KMS-11 (cell line): ENCODE measurements at regions not wholly inside any gene's neighbourhood (a gene's known extent, or its start where the extent isn't known, plus 50 kb on each side); places are given as distances from the start of the nearest gene placed in this dataset.

Experiments used
- H2AFZ ChIP-seq: fragments of 200-600 bp; sonication (generic); 2 replicates; pipeline ENCODE4 v1.6.1; 2016; ENCODE audit warnings: antibody characterized with exemption, mixed run types, low read depth
- H3K27ac ChIP-seq: fragments of 200-600 bp; sonication (generic); 2 replicates; pipeline ENCODE4 v1.6.1; 2016; ENCODE audit warnings: mild to moderate bottlenecking, mixed run types
- H3K27me3 ChIP-seq: fragments of 200-600 bp; sonication (generic); 2 replicates; pipeline ENCODE4 v1.6.1; 2017; ENCODE audit warnings: mild to moderate bottlenecking, low read depth, mixed run types, moderate library complexity; ENCODE audit not compliant: insufficient read depth
- H3K36me3 ChIP-seq: fragments of 200-600 bp; sonication (generic); 2 replicates; pipeline ENCODE4 v1.6.1; 2017; ENCODE audit warnings: mild to moderate bottlenecking, mixed run types; ENCODE audit not compliant: insufficient read depth
- H3K4me1 ChIP-seq: fragments of 200-600 bp; sonication (generic); 2 replicates; pipeline ENCODE4 v1.6.1; 2016; ENCODE audit warnings: mild to moderate bottlenecking, low read depth, mixed run types; ENCODE audit not compliant: poor library complexity, severe bottlenecking
- H3K4me2 ChIP-seq: fragments of 200-600 bp; sonication (generic); 2 replicates; pipeline ENCODE4 v1.7.0; 2016; ENCODE audit warnings: mild to moderate bottlenecking, mixed run types
- H3K4me3 ChIP-seq: fragments of 200-600 bp; sonication (generic); IDR thresholded peaks from 2 replicates; pipeline ENCODE4 v1.6.1; 2017; ENCODE audit warnings: low read depth, low read length, mixed read lengths; ENCODE audit not compliant: insufficient read depth
- H3K79me2 ChIP-seq: fragments of 200-600 bp; sonication (generic); 2 replicates; pipeline ENCODE4 v1.6.1; 2016; ENCODE audit warnings: low read depth, mixed run types; ENCODE audit not compliant: insufficient read depth
- H3K9ac ChIP-seq: fragments of 200-600 bp; sonication (generic); 2 replicates; pipeline ENCODE4 v1.6.1; 2016; ENCODE audit warnings: mild to moderate bottlenecking, mixed run types
- H4K20me1 ChIP-seq: fragments of 200-600 bp; sonication (generic); 2 replicates; pipeline ENCODE4 v1.6.1; 2016; ENCODE audit warnings: mild to moderate bottlenecking, mixed run types; ENCODE audit not compliant: insufficient read depth
- CTCF ChIP-seq: fragments of 200-600 bp; sonication (generic); conservative IDR thresholded peaks from 2 replicates; pipeline ENCODE4 v1.6.1; 2017; ENCODE audit warnings: low read depth, mild to moderate bottlenecking, antibody characterized with exemption, low read length, moderate library complexity, mixed read lengths

GRCh38 chr7:35390146-35390545 is 136.2 kb upstream of the TBX20 start:
- H3K4me2 ChIP-seq: no peak overlapping the region
- H4K20me1 ChIP-seq: no peaks in the 10 kb centered on the region
- H3K4me3 ChIP-seq: no peak overlapping the region
- no peak overlapping the region for H2AFZ ChIP-seq
- H3K79me2 ChIP-seq: no peaks in the 10 kb centered on the region
- no peaks in the 10 kb centered on the region for H3K36me3 ChIP-seq
- no peaks in the 10 kb centered on the region for H3K4me1 ChIP-seq
- H3K9ac ChIP-seq: no peak overlapping the region
- TF ChIP-seq CTCF: no peak
- H3K27ac ChIP-seq: no peak overlapping the region
- no peaks in the 10 kb centered on the region for H3K27me3 ChIP-seq

GRCh38 chr7:35389636-35390035 is 135.7 kb upstream of the TBX20 start:
- Histone ChIP-seq H3K36me3 (no peaks in the 10 kb centered on the region), H3K27ac (no peak overlapping the region), H3K79me2 (no peaks in the 10 kb centered on the region), H3K9ac (no peak overlapping the region), H3K4me1 (no peaks in the 10 kb centered on the region), H2AFZ (no peak overlapping the region), H4K20me1 (no peaks in the 10 kb centered on the region), H3K27me3 (no peaks in the 10 kb centered on the region), H3K4me3 (no peak overlapping the region), H3K4me2 (no peak overlapping the region)
- TF ChIP-seq CTCF: no peak

- Histone ChIP-seq H3K4me3 (no peak overlapping the region), H3K27me3 (no peaks in the 10 kb centered on the region), H3K9ac (no peak overlapping the region), H3K4me2 (no peak overlapping the region), H3K79me2 (no peaks in the 10 kb centered on the region), H3K4me1 (no peaks in the 10 kb centered on the region), H4K20me1 (no peaks in the 10 kb centered on the region), H3K27ac (no peak overlapping the region), H3K36me3 (no peaks in the 10 kb centered on the region), H2AFZ (no peak overlapping the region)
- no peak for TF ChIP-seq CTCF
Measured at GRCh38 chr7:35386816-35387706, 133.2 kb upstream of the TBX20 start.

DNA sequence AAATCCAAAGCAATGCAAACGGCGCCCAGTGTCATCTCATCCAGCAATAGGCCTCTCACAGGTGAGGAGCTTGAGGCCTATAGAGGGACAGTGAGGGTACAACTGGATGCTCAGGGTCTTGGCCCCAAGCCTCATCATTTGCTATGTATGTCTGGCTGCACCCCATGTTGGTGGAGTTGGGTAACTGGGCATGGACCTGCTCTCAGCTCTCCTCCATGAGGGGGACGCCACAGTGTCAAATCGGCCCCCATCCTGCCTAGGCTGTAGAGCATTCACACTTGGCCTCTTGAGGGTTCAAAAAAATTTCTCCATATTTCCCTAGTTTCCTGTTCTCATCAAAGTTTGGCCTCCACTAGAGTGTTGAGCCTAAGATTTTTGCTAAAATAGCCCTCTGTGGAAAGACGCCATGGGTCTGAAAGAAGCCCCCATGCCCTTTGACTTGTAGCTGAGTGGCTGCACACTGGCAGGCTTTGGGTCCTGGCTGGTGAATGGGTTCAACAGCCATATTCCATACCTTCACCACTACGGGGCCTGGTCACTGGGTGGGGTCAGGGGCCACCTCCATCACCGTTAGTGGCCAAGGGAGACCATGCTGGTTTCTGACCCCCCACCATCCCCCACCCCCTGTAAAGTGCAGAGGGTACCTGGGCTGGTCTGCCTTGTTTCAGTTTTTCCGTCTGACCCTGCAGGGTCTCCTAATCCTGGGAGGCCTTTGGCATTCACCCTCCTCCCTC is 132.3 kb upstream of the TBX20 start:
- H3K9ac ChIP-seq: no peak overlapping the region
- H3K4me2 ChIP-seq: no peak overlapping the region
- no peaks in the 10 kb centered on the region for H3K79me2 ChIP-seq
- no peak overlapping the region for H3K27ac ChIP-seq
- H3K27me3 ChIP-seq: no peaks in the 10 kb centered on the region
- H4K20me1 ChIP-seq: no peaks in the 10 kb centered on the region
- no peak overlapping the region for H2AFZ ChIP-seq
- H3K4me3 ChIP-seq: no peak overlapping the region
- H3K36me3 ChIP-seq: no peaks in the 10 kb centered on the region
- no peaks in the 10 kb centered on the region for H3K4me1 ChIP-seq
- TF ChIP-seq CTCF: no peak
